Left lung (tissue), 4 donors: ENCODE measurements at regions not wholly inside any gene's neighbourhood (a gene's known extent, or its start where the extent isn't known, plus 50 kb on each side); places are given as distances from the start of the nearest gene placed in this dataset.
A peak's percentile ranks its signal among the peaks of the same experiment; 100 is the strongest.

Source experiments
- ATAC-seq: fragments of 200-7000 bp; cut with Tn5 transposase; one replicate; pipeline ENCODE4 v1.9.1; 2020; ENCODE audit warnings: moderate library complexity
- DNase-seq, 4 donors: peaks; one replicate each; pipeline ENCODE4 v3.0.0-alpha.2; 2013 to 2020
- H3K27ac ChIP-seq, 2 donors: fragments of 200-600 bp; sonication (generic) in 1 of 2; one replicate each; pipeline versions ENCODE4 v1.5.0 to v1.8.0; 2020 to 2021
- H3K27me3 ChIP-seq, 2 donors: fragments of 200-600 bp; sonication (generic) in 1 of 2; one replicate each; pipeline versions ENCODE4 v1.5.0 to v1.8.0; 2020 to 2021
- H3K36me3 ChIP-seq, 2 donors: fragments of 200-600 bp; sonication (generic) in 1 of 2; one replicate each; pipeline versions ENCODE4 v1.5.0 to v1.8.0; 2020 to 2021
- H3K4me1 ChIP-seq, 2 donors: fragments of 200-600 bp; one replicate each; pipeline ENCODE4 v1.8.0; 2021
- H3K4me3 ChIP-seq, 2 donors: fragments of 200-600 bp; sonication (generic) in 1 of 2; one replicate each; pipeline versions ENCODE4 v1.5.0 to v1.8.0; 2020 to 2021; ENCODE audit warnings: mild to moderate bottlenecking in 1 of 2
- H3K9me3 ChIP-seq, 2 donors: fragments of 200-600 bp; sonication (generic) in 1 of 2; one replicate each; pipeline versions ENCODE4 v1.5.0 to v1.8.0; 2020 to 2021
- CTCF ChIP-seq, 2 donors: fragments of 200-600 bp; sonication (generic) in 1 of 2; IDR thresholded peaks; one replicate each; pipeline versions ENCODE4 v1.5.0 to v1.8.0; 2021; ENCODE audit warnings: antibody characterized with exemption in 2 of 2
- intact Hi-C, 2 donors: fragments of 100-400 bp; cut with DNase I; formaldehyde crosslinking; loops; one replicate each; pipeline versions ENCODE4 v1.11.2 to v1.14.2; 2022
- donor health status: DM: no; HTN: yes; CAD: no.
- donor health status: DM: no; HTN: no; CAD: no.

DNA sequence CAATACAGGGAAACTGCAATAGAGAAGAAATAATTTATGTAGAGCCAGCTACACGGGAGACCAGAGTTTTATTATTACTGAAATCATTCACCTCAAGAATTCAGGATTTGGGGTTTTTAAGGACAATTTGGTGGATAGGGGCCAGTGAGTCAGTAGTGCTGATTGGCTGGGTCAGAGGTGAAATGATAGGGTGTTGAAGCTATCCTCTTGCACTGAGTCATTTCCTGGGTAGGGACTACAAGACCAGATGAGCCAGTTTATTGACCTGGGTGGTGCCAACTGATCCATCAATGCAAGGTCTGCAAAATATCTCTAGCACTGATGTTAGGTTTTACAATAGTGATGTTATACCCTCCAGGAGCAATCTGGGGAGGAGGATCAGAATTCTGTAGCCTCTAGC is 486.3 kb downstream of the LRIG3 start:
- no peak overlapping the region for H3K4me3 ChIP-seq
- ATAC-seq (no peak), DNase-seq (no peak)
- H3K9me3 ChIP-seq: no peaks in the 10 kb centered on the region
- H3K27ac ChIP-seq: no peak overlapping the region
- no peaks in the 10 kb centered on the region for H3K27me3 ChIP-seq
- H3K36me3 ChIP-seq: no peaks in the 10 kb centered on the region
- no peaks in the 10 kb centered on the region for H3K4me1 ChIP-seq
- no peak for TF ChIP-seq CTCF (IDR thresholded peaks at IDR 0.05)
- intact Hi-C loops: no loop called here

- ATAC-seq: no peak
- no peaks in the 10 kb centered on the region for H3K36me3 ChIP-seq
- no peaks in the 10 kb centered on the region for H3K4me1 ChIP-seq
- no peak for TF ChIP-seq CTCF (IDR thresholded peaks at IDR 0.05)
- DNase-seq: no peak
- intact Hi-C loops: no loop called here
- H3K27ac ChIP-seq: no peak overlapping the region
- no peaks in the 10 kb centered on the region for H3K27me3 ChIP-seq
- H3K4me3 ChIP-seq: no peak overlapping the region
- H3K9me3 ChIP-seq: no peaks in the 10 kb centered on the region
These were observed 485.6 kb downstream of the LRIG3 start for GRCh38 chr12:58434726-58435125.

GRCh38 chr12:58435647-58436046 is 484.7 kb downstream of the LRIG3 start:
- no peaks in the 10 kb centered on the region for H3K27me3 ChIP-seq
- no peak for ATAC-seq
- DNase-seq: no peak
- no peaks in the 10 kb centered on the region for H3K9me3 ChIP-seq
- TF ChIP-seq CTCF (IDR thresholded peaks at IDR 0.05): no peak
- no peak overlapping the region for H3K27ac ChIP-seq
- H3K36me3 ChIP-seq: no peaks in the 10 kb centered on the region
- no peak overlapping the region for H3K4me3 ChIP-seq
- no peaks in the 10 kb centered on the region for H3K4me1 ChIP-seq
- intact Hi-C loops: no loop called here

DNA sequence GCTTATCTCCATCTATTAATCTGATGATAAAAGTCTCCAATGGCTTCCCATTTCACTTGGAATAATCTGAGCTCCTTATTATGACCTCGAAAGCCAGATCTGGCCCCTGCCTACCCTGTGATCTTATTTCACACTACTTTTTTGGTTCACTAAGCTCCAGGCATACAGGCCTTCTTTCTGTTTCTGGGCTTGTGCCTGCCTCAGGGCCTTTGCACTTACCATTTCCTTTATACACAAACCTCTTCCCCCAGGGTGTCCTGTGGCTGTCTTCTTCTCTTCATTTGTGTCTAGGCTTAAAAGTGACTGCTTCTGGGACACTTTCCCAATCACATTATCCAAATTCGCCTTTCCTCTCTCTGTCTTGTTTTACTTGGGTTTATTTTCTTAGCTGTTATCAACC is 478.8 kb downstream of the LRIG3 start:
- H3K27me3 ChIP-seq: no peaks in the 10 kb centered on the region
- no peak for ATAC-seq
- no peaks in the 10 kb centered on the region for H3K9me3 ChIP-seq
- H3K36me3 ChIP-seq: no peaks in the 10 kb centered on the region
- H3K4me3 ChIP-seq: no peak overlapping the region
- no peak for DNase-seq
- H3K27ac ChIP-seq: no peak overlapping the region
- no peak for TF ChIP-seq CTCF (IDR thresholded peaks at IDR 0.05)
- no peaks in the 10 kb centered on the region for H3K4me1 ChIP-seq
- intact Hi-C loops: no loop called here

- peak in 1 of 2 donors; percentile 15 for TF ChIP-seq CTCF (IDR thresholded peaks at IDR 0.05)
- no peaks in the 10 kb centered on the region for H3K9me3 ChIP-seq
- ATAC-seq (peak; percentile 51), DNase-seq (no peak)
- no peaks in the 10 kb centered on the region for H3K4me1 ChIP-seq
- intact Hi-C loops: no loop called here
- no peaks in the 10 kb centered on the region for H3K36me3 ChIP-seq
- no peak overlapping the region for H3K27ac ChIP-seq
- H3K27me3 ChIP-seq: no peaks in the 10 kb centered on the region
- no peak overlapping the region for H3K4me3 ChIP-seq
These were observed 476.9 kb downstream of the LRIG3 start for GRCh38 chr12:58443273-58443980.
